GM23338 (cell line): ENCODE measurements at regions not wholly inside any gene's neighbourhood (a gene's known extent, or its start where the extent isn't known, plus 50 kb on each side); places are given as distances from the start of the nearest gene placed in this dataset.

Source experiments
- ATAC-seq: fragments of 200-7000 bp; cut with Tn5 transposase; 3 replicates; pipeline ENCODE4 v1.9.1; 2020
- DNase-seq: peaks from one replicate; pipeline ENCODE4 v3.0.0-alpha.2; 2015; ENCODE audit warnings: low spot score
- H2AFZ ChIP-seq: fragments of 200-600 bp; sonication (generic); 2 replicates; pipeline ENCODE4 v1.8.0; 2016; ENCODE audit warnings: antibody characterized with exemption, mild to moderate bottlenecking, moderate library complexity
- H3F3A ChIP-seq: fragments of 200-600 bp; sonication (generic); replicated peaks from 2 replicates; pipeline ENCODE4 v1.8.0; 2017; ENCODE audit warnings: antibody characterized with exemption, mixed run types, low read depth
- H3K27ac ChIP-seq: fragments of 200-600 bp; sonication (generic); 2 replicates; pipeline ENCODE4 v1.6.1; 2016; ENCODE audit warnings: low read depth
- H3K27me3 ChIP-seq: fragments of 200-600 bp; sonication (generic); 2 replicates; pipeline ENCODE4 v1.8.0; 2016; ENCODE audit warnings: mild to moderate bottlenecking, mixed run types, moderate library complexity; ENCODE audit not compliant: insufficient read depth
- H3K36me3 ChIP-seq: fragments of 200-600 bp; sonication (generic); 2 replicates; pipeline ENCODE4 v1.8.0; 2016; ENCODE audit warnings: mild to moderate bottlenecking; ENCODE audit not compliant: insufficient read depth
- H3K4me1 ChIP-seq: fragments of 200-600 bp; sonication (generic); 2 replicates; pipeline ENCODE4 v1.8.0; 2016; ENCODE audit warnings: mild to moderate bottlenecking, moderate library complexity; ENCODE audit not compliant: insufficient read depth
- H3K4me2 ChIP-seq: fragments of 200-600 bp; sonication (generic); 2 replicates; pipeline ENCODE4 v1.7.1; 2017; ENCODE audit warnings: mixed run types
- H3K4me3 ChIP-seq: fragments of 200-600 bp; sonication (generic); 2 replicates; pipeline ENCODE4 v1.6.1; 2016; ENCODE audit warnings: mixed run types
- H3K79me2 ChIP-seq: fragments of 200-600 bp; sonication (generic); replicated peaks from 2 replicates; pipeline ENCODE4 v1.8.0; 2017; ENCODE audit warnings: mild to moderate bottlenecking; ENCODE audit not compliant: insufficient read depth
- H3K9me2 ChIP-seq: fragments of 200-600 bp; sonication (generic); 2 replicates; pipeline ENCODE4 v1.8.0; 2017; ENCODE audit not compliant: insufficient read depth
- H4K20me1 ChIP-seq: fragments of 200-600 bp; sonication (generic); replicated peaks from 2 replicates; pipeline ENCODE4 v1.8.0; 2017; ENCODE audit warnings: mild to moderate bottlenecking; ENCODE audit not compliant: insufficient read depth
- H3K27ac Mint-ChIP-seq: 2 replicates; pipeline ENCODE4 v1.8.0; 2020; ENCODE audit warnings: inconsistent platforms, mild to moderate bottlenecking, moderate library complexity, mixed read lengths
- H3K27me3 Mint-ChIP-seq: 3 replicates; pipeline ENCODE4 v1.8.0; 2022; ENCODE audit warnings: low read depth, mild to moderate bottlenecking, moderate library complexity, mixed read lengths, inconsistent platforms; ENCODE audit not compliant: insufficient read depth, poor library complexity
- H3K36me3 Mint-ChIP-seq: 3 replicates; pipeline ENCODE4 v1.8.0; 2021; ENCODE audit warnings: low read depth, mild to moderate bottlenecking, inconsistent platforms, moderate library complexity, mixed read lengths
- H3K4me1 Mint-ChIP-seq: 3 replicates; pipeline ENCODE4 v1.8.0; 2020; ENCODE audit warnings: mild to moderate bottlenecking, inconsistent platforms, mixed read lengths
- H3K4me3 Mint-ChIP-seq: 3 replicates; pipeline ENCODE4 v1.8.0; 2021; ENCODE audit warnings: moderate library complexity, mild to moderate bottlenecking, inconsistent platforms, mixed read lengths
- H3K9me3 Mint-ChIP-seq: 3 replicates; pipeline ENCODE4 v1.8.0; 2020; ENCODE audit warnings: moderate library complexity, mild to moderate bottlenecking, inconsistent platforms, mixed read lengths
- EZH2 ChIP-seq: fragments of 200-600 bp; sonication (generic); IDR thresholded peaks from one replicate; pipeline ENCODE4 v1.8.0; 2017; ENCODE audit warnings: antibody characterized with exemption, mild to moderate bottlenecking, low read depth; ENCODE audit not compliant: unreplicated experiment
- EZH2phosphoT487 ChIP-seq: fragments of 200-600 bp; sonication (generic); IDR thresholded peaks from one replicate; pipeline ENCODE4 v1.8.1; 2018; ENCODE audit warnings: antibody characterized with exemption; ENCODE audit not compliant: unreplicated experiment
- JUNB ChIP-seq: IDR thresholded peaks from one replicate; pipeline ENCODE4 v1.6.1; 2016; ENCODE audit warnings: antibody characterized with exemption; ENCODE audit not compliant: unreplicated experiment
- NANOG ChIP-seq: IDR thresholded peaks from 2 replicates; pipeline ENCODE4 v1.6.1; 2016; ENCODE audit warnings: antibody characterized with exemption, borderline replicate concordance
- REST ChIP-seq: IDR thresholded peaks from one replicate; pipeline ENCODE4 v1.6.1; 2018; ENCODE audit warnings: antibody characterized with exemption; ENCODE audit not compliant: unreplicated experiment
- STAT1 ChIP-seq: IDR thresholded peaks from one replicate; pipeline ENCODE4 v1.6.1; 2016; ENCODE audit warnings: antibody characterized with exemption; ENCODE audit not compliant: unreplicated experiment
- ZNF114 ChIP-seq: fragments of 250-450 bp; sonication (Bioruptor Pico); IDR thresholded peaks from 2 replicates; pipeline ENCODE4 v1.5.0; 2020; ENCODE audit warnings: mild to moderate bottlenecking, moderate library complexity
- TF ChIP-seq, protein P1 (sequence below), 2 experiments: fragments of 200-600 bp in 1 of 2; sonication (generic) in 1 of 2; conservative IDR thresholded peaks; 2 replicates each; pipeline versions ENCODE4 v1.5.1 to v1.6.1; 2016 to 2017; ENCODE audit warnings: antibody characterized with exemption in 2 of 2, low read depth in 2 of 2, mild to moderate bottlenecking in 2 of 2, moderate library complexity in 1 of 2

GRCh38 chr2:105575499-105576025 is 169.2 kb upstream of the NCK2 start:
- Histone ChIP-seq H2AFZ (peak overlapping the region; percentile 85), H3K4me3 (no peak overlapping the region), H3F3A (no peaks in the 10 kb centered on the region), H3K4me1 (0 out of 2 replicates have a peak, but pooled peaks cover 4% of the 10 kb centered on the region), H3K27ac (no peak overlapping the region), H3K79me2 (no peaks in the 10 kb centered on the region), H3K4me2 (no peak overlapping the region), H3K27me3 (no peaks in the 10 kb centered on the region), H4K20me1 (no peaks in the 10 kb centered on the region), H3K9me2 (no peaks in the 10 kb centered on the region), H3K36me3 (no peaks in the 10 kb centered on the region)
- Mint-ChIP-seq H3K4me1 (peaks cover 10% of the 10 kb centered on the region; the same call in 2 of the 3 replicates), H3K27me3 (peaks cover 5% of the 10 kb centered on the region), H3K36me3 (no peaks in the 10 kb centered on the region), H3K27ac (no peak overlapping the region), H3K9me3 (no peaks in the 10 kb centered on the region; the same call in 2 of the 3 replicates), H3K4me3 (no peak overlapping the region)
- TF ChIP-seq JUNB = no peak
- TF ChIP-seq ZNF114 (CRISPR knock-in tag) = no peak
- no peak for TF ChIP-seq NANOG
- TF ChIP-seq, protein P1, sequence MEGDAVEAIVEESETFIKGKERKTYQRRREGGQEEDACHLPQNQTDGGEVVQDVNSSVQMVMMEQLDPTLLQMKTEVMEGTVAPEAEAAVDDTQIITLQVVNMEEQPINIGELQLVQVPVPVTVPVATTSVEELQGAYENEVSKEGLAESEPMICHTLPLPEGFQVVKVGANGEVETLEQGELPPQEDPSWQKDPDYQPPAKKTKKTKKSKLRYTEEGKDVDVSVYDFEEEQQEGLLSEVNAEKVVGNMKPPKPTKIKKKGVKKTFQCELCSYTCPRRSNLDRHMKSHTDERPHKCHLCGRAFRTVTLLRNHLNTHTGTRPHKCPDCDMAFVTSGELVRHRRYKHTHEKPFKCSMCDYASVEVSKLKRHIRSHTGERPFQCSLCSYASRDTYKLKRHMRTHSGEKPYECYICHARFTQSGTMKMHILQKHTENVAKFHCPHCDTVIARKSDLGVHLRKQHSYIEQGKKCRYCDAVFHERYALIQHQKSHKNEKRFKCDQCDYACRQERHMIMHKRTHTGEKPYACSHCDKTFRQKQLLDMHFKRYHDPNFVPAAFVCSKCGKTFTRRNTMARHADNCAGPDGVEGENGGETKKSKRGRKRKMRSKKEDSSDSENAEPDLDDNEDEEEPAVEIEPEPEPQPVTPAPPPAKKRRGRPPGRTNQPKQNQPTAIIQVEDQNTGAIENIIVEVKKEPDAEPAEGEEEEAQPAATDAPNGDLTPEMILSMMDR (conservative IDR thresholded peaks at IDR 0.05; ENCODE audit: low read depth in 2 of 2) = no peak
- no peak for TF ChIP-seq EZH2phosphoT487
- TF ChIP-seq STAT1 = no peak
- DNase-seq (no peak), ATAC-seq (no peak)

- H3K4me3 Mint-ChIP-seq = no peak overlapping the region
These were observed 169.8 kb upstream of the NCK2 start for GRCh38 chr2:105574796-105575344.

More at GRCh38 chr2:105574796-105575344, 169.8 kb upstream of the NCK2 start:
- ATAC-seq (no peak), DNase-seq (no peak)
- Histone ChIP-seq H4K20me1 (no peaks in the 10 kb centered on the region), H3K4me2 (no peak overlapping the region), H3K4me3 (no peak overlapping the region), H3K36me3 (no peaks in the 10 kb centered on the region), H3K27me3 (no peaks in the 10 kb centered on the region), H3K9me2 (no peaks in the 10 kb centered on the region), H2AFZ (no peak overlapping the region), H3F3A (no peaks in the 10 kb centered on the region), H3K27ac (no peak overlapping the region), H3K79me2 (no peaks in the 10 kb centered on the region), H3K4me1 (0 out of 2 replicates have a peak, but pooled peaks cover 4% of the 10 kb centered on the region)
- H3K27me3 Mint-ChIP-seq = peaks cover 5% of the 10 kb centered on the region
- no peaks in the 10 kb centered on the region for H3K36me3 Mint-ChIP-seq
- peaks cover 10% of the 10 kb centered on the region; the same call in 2 of the 3 replicates for H3K4me1 Mint-ChIP-seq
- no peaks in the 10 kb centered on the region; the same call in 2 of the 3 replicates for H3K9me3 Mint-ChIP-seq
- no peak overlapping the region for H3K27ac Mint-ChIP-seq
- TF ChIP-seq NANOG (no peak), EZH2 (no peak), EZH2phosphoT487 (no peak), REST (no peak)
